Calu3 (cell line): ENCODE measurements at regions not wholly inside any gene's neighbourhood (a gene's known extent, or its start where the extent isn't known, plus 50 kb on each side); places are given as distances from the start of the nearest gene placed in this dataset.
"Not testable (repeated sequence)": the region's sequence is repeated elsewhere in the genome, so short reads cannot be mapped to it uniquely, and the experiment has no call there.

Source experiments
- BruUV-seq: library from RNA; stranded (reverse); fragments of 400-500 nt; replicated peaks from 2 replicates; lab custom pipeline; 2021; lab: Mats Ljungman, UMichigan
- CTCF ChIA-PET: fragments of 300-600 bp; sonication (Branson Sonifier 250); formaldehyde crosslinking; loops from one replicate; lab custom pipeline; 2022; ENCODE audit warnings: antibody characterized with exemption; lab: Charles Lee
- DNase-seq: peaks from one replicate; pipeline ENCODE4 v3.0.0; 2022
- H3K27ac Mint-ChIP-seq: one replicate; pipeline ENCODE4 v1.8.0; 2022; ENCODE audit warnings: mixed read lengths; ENCODE audit not compliant: unreplicated experiment
- H3K27me3 Mint-ChIP-seq: one replicate; pipeline ENCODE4 v1.8.0; 2022; ENCODE audit warnings: mixed read lengths; ENCODE audit not compliant: unreplicated experiment
- H3K36me3 Mint-ChIP-seq: one replicate; pipeline ENCODE4 v1.8.0; 2022; ENCODE audit warnings: mild to moderate bottlenecking, moderate library complexity, mixed read lengths; ENCODE audit not compliant: insufficient read depth, unreplicated experiment
- H3K4me1 Mint-ChIP-seq: one replicate; pipeline ENCODE4 v1.8.0; 2022; ENCODE audit warnings: mild to moderate bottlenecking, low read depth, mixed read lengths; ENCODE audit not compliant: unreplicated experiment
- H3K4me3 Mint-ChIP-seq: one replicate; pipeline ENCODE4 v1.8.0; 2022; ENCODE audit warnings: mild to moderate bottlenecking, low read depth, moderate library complexity, mixed read lengths; ENCODE audit not compliant: unreplicated experiment
- H3K9me3 Mint-ChIP-seq: one replicate; pipeline ENCODE4 v1.8.0; 2022; ENCODE audit warnings: low read depth, mixed read lengths; ENCODE audit not compliant: unreplicated experiment
- CTCF ChIP-seq: fragments of 200-600 bp; IDR thresholded peaks from one replicate; pipeline ENCODE4 v1.8.0; 2022; ENCODE audit warnings: antibody characterized with exemption; ENCODE audit not compliant: unreplicated experiment
- intact Hi-C: fragments of 100-400 bp; cut with micrococcal nuclease; formaldehyde crosslinking; loops from one replicate; pipeline ENCODE4 v1.10.0; 2022; ENCODE audit not compliant: unreplicated experiment

- TF ChIP-seq CTCF, result no peak
- CTCF ChIA-PET, result no interaction called here
- no peak for DNase-seq
- no peak overlapping the region for H3K4me3 Mint-ChIP-seq
- H3K27ac Mint-ChIP-seq, result no peak overlapping the region
- no peaks in the 10 kb centered on the region for H3K4me1 Mint-ChIP-seq
- intact Hi-C loops, result no loop called here
- H3K36me3 Mint-ChIP-seq, result no peaks in the 10 kb centered on the region
- no TSS peak for BruUV-seq
- no peaks in the 10 kb centered on the region for H3K9me3 Mint-ChIP-seq
- no peaks in the 10 kb centered on the region for H3K27me3 Mint-ChIP-seq
Observed at GRCh38 chr3:15982667-15983196, 185.0 kb upstream of the ANKRD28 start.

GRCh38 chr3:15983232-15983631 lies 185.5 kb upstream of the ANKRD28 start:
- H3K9me3 Mint-ChIP-seq, result no peaks in the 10 kb centered on the region
- DNase-seq, result no peak
- H3K4me1 Mint-ChIP-seq, result no peaks in the 10 kb centered on the region
- H3K36me3 Mint-ChIP-seq, result no peaks in the 10 kb centered on the region
- TF ChIP-seq CTCF, result no peak
- no TSS peak for BruUV-seq
- no peak overlapping the region for H3K27ac Mint-ChIP-seq
- intact Hi-C loops, result no loop called here
- H3K4me3 Mint-ChIP-seq, result no peak overlapping the region
- CTCF ChIA-PET, result no interaction called here
- peaks cover under 1% of the 10 kb centered on the region for H3K27me3 Mint-ChIP-seq

GRCh38 chr3:15983693-15984092 lies 185.9 kb upstream of the ANKRD28 start:
- no peak overlapping the region for H3K27ac Mint-ChIP-seq
- peaks cover under 1% of the 10 kb centered on the region for H3K9me3 Mint-ChIP-seq
- H3K36me3 Mint-ChIP-seq, result no peaks in the 10 kb centered on the region
- H3K4me1 Mint-ChIP-seq, result no peaks in the 10 kb centered on the region
- CTCF ChIA-PET, result no interaction called here
- no peak for DNase-seq
- H3K4me3 Mint-ChIP-seq, result no peak overlapping the region
- BruUV-seq, result no TSS peak
- TF ChIP-seq CTCF, result no peak
- intact Hi-C loops, result no loop called here
- peaks cover 5% of the 10 kb centered on the region for H3K27me3 Mint-ChIP-seq

GRCh38 chr3:15989419-15989818 lies 185.1 kb upstream of the GALNT15 start:
- DNase-seq, result no peak
- Mint-ChIP-seq H3K9me3 (peaks cover 4% of the 10 kb centered on the region), H3K4me3 (no peak overlapping the region), H3K4me1 (no peaks in the 10 kb centered on the region), H3K27me3 (peaks cover 10% of the 10 kb centered on the region), H3K36me3 (no peaks in the 10 kb centered on the region), H3K27ac (no peak overlapping the region)
- BruUV-seq, result no TSS peak
- TF ChIP-seq CTCF, result no peak
- intact Hi-C loops, result no loop called here
- CTCF ChIA-PET, result no interaction called here

GRCh38 chr3:15993660-15994059 lies 180.8 kb upstream of the GALNT15 start:
- H3K4me3 Mint-ChIP-seq, H3K27me3 Mint-ChIP-seq, H3K36me3 Mint-ChIP-seq, BruUV-seq, DNase-seq, intact Hi-C loops, H3K27ac Mint-ChIP-seq, H3K4me1 Mint-ChIP-seq, CTCF ChIA-PET, H3K9me3 Mint-ChIP-seq: not testable (repeated sequence)

- BruUV-seq, H3K9me3 Mint-ChIP-seq, H3K4me3 Mint-ChIP-seq, H3K36me3 Mint-ChIP-seq, H3K27ac Mint-ChIP-seq, intact Hi-C loops, H3K27me3 Mint-ChIP-seq, H3K4me1 Mint-ChIP-seq, CTCF ChIA-PET, DNase-seq: not testable (repeated sequence)
Observed at GRCh38 chr3:15996496-15996895, 178.0 kb upstream of the GALNT15 start.
